Urothelium cell line (cell line): ENCODE measurements at regions not wholly inside any gene's neighbourhood (a gene's known extent, or its start where the extent isn't known, plus 50 kb on each side); places are given as distances from the start of the nearest gene placed in this dataset.

Experiments
- DNase-seq: peaks from one replicate; pipeline ENCODE4 v3.0.0; 2011; ENCODE audit warnings: low spot score, mixed read lengths
- FAIRE-seq: peaks from 2 replicates; lab custom pipeline; 2011; peaks lifted over from hg19 to GRCh38; lab: Jason Lieb, UNC

GRCh38 chr18:6465281-6465680 lies 50.6 kb upstream of the L3MBTL4 start:
- DNase-seq (no peak), FAIRE-seq (no peak)

- DNase-seq (no peak), FAIRE-seq (no peak)
These were observed 61.5 kb upstream of the L3MBTL4 start for GRCh38 chr18:6476190-6476589.

- FAIRE-seq = peak; percentile 46
- DNase-seq = no peak
These were observed 62.2 kb upstream of the L3MBTL4 start for GRCh38 chr18:6476880-6477279.

GRCh38 chr18:6478121-6478520 lies 63.4 kb upstream of the L3MBTL4 start:
- DNase-seq (no peak), FAIRE-seq (no peak)

- DNase-seq (no peak), FAIRE-seq (no peak)
These were observed 65.0 kb upstream of the L3MBTL4 start for GRCh38 chr18:6479699-6480098.

- peak; percentile 98 for FAIRE-seq
- DNase-seq = peak; percentile 97
These were observed 67.7 kb upstream of the L3MBTL4 start for GRCh38 chr18:6482198-6482977.

- DNase-seq = no peak
- peak; percentile 61 for FAIRE-seq
These were observed 69.9 kb upstream of the L3MBTL4 start for GRCh38 chr18:6484659-6485058.

GRCh38 chr18:6486313-6486712 lies 71.6 kb upstream of the L3MBTL4 start:
- FAIRE-seq (peak; percentile 17), DNase-seq (no peak)

- FAIRE-seq (peak; percentile 76), DNase-seq (no peak)
These were observed 72.2 kb upstream of the L3MBTL4 start for GRCh38 chr18:6486764-6487426.

- DNase-seq (no peak), FAIRE-seq (no peak)
These were observed 73.3 kb upstream of the L3MBTL4 start for GRCh38 chr18:6487968-6488367.

GRCh38 chr18:6488956-6489355 lies 74.2 kb upstream of the L3MBTL4 start:
- FAIRE-seq = peak; percentile 61
- no peak for DNase-seq

GRCh38 chr18:6489977-6490376 lies 75.3 kb upstream of the L3MBTL4 start:
- DNase-seq = no peak
- no peak for FAIRE-seq

- no peak for DNase-seq
- no peak for FAIRE-seq
These were observed 78.5 kb upstream of the L3MBTL4 start for GRCh38 chr18:6493194-6493593.

GRCh38 chr18:6495536-6495935 lies 80.8 kb upstream of the L3MBTL4 start:
- DNase-seq (no peak), FAIRE-seq (peak; percentile 30)

GRCh38 chr18:6497543-6497942 lies 82.8 kb upstream of the L3MBTL4 start:
- DNase-seq = no peak
- no peak for FAIRE-seq

GRCh38 chr18:6498289-6498856 lies 83.7 kb upstream of the L3MBTL4 start:
- FAIRE-seq = no peak
- DNase-seq = no peak

- DNase-seq = peak; percentile 83
- peak; percentile 66 for FAIRE-seq
These were observed 90.1 kb upstream of the L3MBTL4 start for GRCh38 chr18:6504605-6505497.

GRCh38 chr18:6505498-6505875 lies 90.8 kb upstream of the L3MBTL4 start:
- FAIRE-seq (peak; percentile 48), DNase-seq (no peak)

- DNase-seq (no peak), FAIRE-seq (no peak)
These were observed 94.7 kb upstream of the L3MBTL4 start for GRCh38 chr18:6509417-6509816.

GRCh38 chr18:6509832-6510231 lies 95.1 kb upstream of the L3MBTL4 start:
- FAIRE-seq = no peak
- no peak for DNase-seq

GRCh38 chr18:6520901-6521300 lies 106.2 kb upstream of the L3MBTL4 start:
- no peak for FAIRE-seq
- no peak for DNase-seq
